ENCODE measurements at regions not wholly inside any gene's neighbourhood (a gene's known extent, or its start where the extent isn't known, plus 50 kb on each side); places are given as distances from the start of the nearest gene placed in this dataset.

GRCh38 chr5:110096419-110096818 lies 406.7 kb downstream of the MAN2A1 start:
- BruUV-seq (replicated peaks) = no TSS peak
- DNase-seq (ENCODE audit: low read depth, low spot score) (no peak), ATAC-seq (no peak)
- Histone ChIP-seq H3K9me3 (ENCODE audit: control insufficient read depth, insufficient read depth, low read depth, low read length) (no peaks in the 10 kb centered on the region), H3K4me1 (ENCODE audit: control insufficient read depth, insufficient read depth, low read length) (no peaks in the 10 kb centered on the region), H3K27ac (ENCODE audit: low read length) (no peak overlapping the region), H3K27me3 (ENCODE audit: control insufficient read depth, insufficient read depth, low read length) (no peaks in the 10 kb centered on the region), H3K4me3 (ENCODE audit: low read depth in 2 of 2, low read length in 2 of 2) (no peak overlapping the region), H3K36me3 (ENCODE audit: control insufficient read depth, insufficient read depth, low read length) (no peaks in the 10 kb centered on the region)
- CTCF ChIA-PET = no interaction called here
- TF ChIP-seq POLR2AphosphoS5 (IDR thresholded peaks at IDR 0.05; ENCODE audit: low read depth, low read length) (no peak), SIN3A (IDR thresholded peaks at IDR 0.05; ENCODE audit: borderline replicate concordance, insufficient read depth, low read depth, low read length) (no peak), REST (IDR thresholded peaks at IDR 0.05; ENCODE audit: insufficient read depth in 1 of 2, low read depth in 2 of 2, low read length in 1 of 2) (no peak), TCF7L2 (IDR thresholded peaks at IDR 0.05; ENCODE audit: low read depth, low read length) (no peak), CTCF (IDR thresholded peaks at IDR 0.05) (no peak)
- POLR2A ChIA-PET = no interaction called here
- intact Hi-C loops (cut with micrococcal nuclease; ENCODE audit: unreplicated experiment) = no loop called here
- in situ Hi-C loops (cut with HindIII; ENCODE audit: low pct_unique_long_range_greater_than_20kb, low sequenced_read_pairs) = no loop called here

- intact Hi-C loops (cut with micrococcal nuclease; ENCODE audit: unreplicated experiment) (no loop called here), in situ Hi-C loops (cut with HindIII; ENCODE audit: low pct_unique_long_range_greater_than_20kb, low sequenced_read_pairs) (no loop called here)
- Histone ChIP-seq H3K36me3 (ENCODE audit: control insufficient read depth, insufficient read depth, low read length) (no peaks in the 10 kb centered on the region), H3K4me1 (ENCODE audit: control insufficient read depth, insufficient read depth, low read length) (no peaks in the 10 kb centered on the region), H3K27ac (ENCODE audit: low read length) (no peak overlapping the region), H3K4me3 (ENCODE audit: low read depth in 2 of 2, low read length in 2 of 2) (no peak overlapping the region), H3K27me3 (ENCODE audit: control insufficient read depth, insufficient read depth, low read length) (0 out of 2 replicates have a peak, but pooled peaks cover under 1% of the 10 kb centered on the region), H3K9me3 (ENCODE audit: control insufficient read depth, insufficient read depth, low read depth, low read length) (no peaks in the 10 kb centered on the region)
- CTCF ChIA-PET = no interaction called here
- BruUV-seq (replicated peaks) = no TSS peak
- POLR2A ChIA-PET = no interaction called here
- no peak for ATAC-seq
- TF ChIP-seq SIN3A (IDR thresholded peaks at IDR 0.05; ENCODE audit: borderline replicate concordance, insufficient read depth, low read depth, low read length) (no peak), TCF7L2 (IDR thresholded peaks at IDR 0.05; ENCODE audit: low read depth, low read length) (no peak), REST (IDR thresholded peaks at IDR 0.05; ENCODE audit: insufficient read depth in 1 of 2, low read depth in 2 of 2, low read length in 1 of 2) (no peak), POLR2AphosphoS5 (IDR thresholded peaks at IDR 0.05; ENCODE audit: low read depth, low read length) (no peak)
- no peak for DNase-seq (ENCODE audit: low read depth, low spot score)
These were observed 409.8 kb downstream of the MAN2A1 start for GRCh38 chr5:110099572-110099971.

Measured in Panc1 (cell line).